ENCODE measurements at regions not wholly inside any gene's neighbourhood (a gene's known extent, or its start where the extent isn't known, plus 50 kb on each side); places are given as distances from the start of the nearest gene placed in this dataset.

DNA sequence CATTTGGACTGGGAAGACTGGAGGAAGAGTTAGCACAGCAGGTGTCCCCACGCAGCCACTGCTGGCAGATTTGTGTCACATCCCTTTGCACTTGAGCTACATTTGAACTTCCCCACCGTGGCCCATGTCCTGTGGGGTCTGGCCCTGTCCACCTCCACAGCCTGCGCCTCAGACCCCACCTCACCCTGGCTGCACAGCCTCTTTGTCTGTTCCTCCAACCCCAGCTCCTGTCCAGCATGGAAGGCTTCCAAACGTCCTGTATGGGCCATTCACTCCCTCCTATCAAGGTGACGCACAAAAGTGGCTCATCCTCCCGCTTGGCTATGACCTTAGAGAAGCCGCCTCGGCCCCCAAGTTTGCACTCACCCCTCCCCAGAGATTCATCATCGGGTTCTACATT lies 200.6 kb downstream of the FOXL1 start:
- TF ChIP-seq GATA3 (IDR thresholded peaks at IDR 0.05; ENCODE audit: low read depth, low read length) (no peak), GATA2 (IDR thresholded peaks at IDR 0.05; ENCODE audit: low read depth, low read length) (no peak)

DNA sequence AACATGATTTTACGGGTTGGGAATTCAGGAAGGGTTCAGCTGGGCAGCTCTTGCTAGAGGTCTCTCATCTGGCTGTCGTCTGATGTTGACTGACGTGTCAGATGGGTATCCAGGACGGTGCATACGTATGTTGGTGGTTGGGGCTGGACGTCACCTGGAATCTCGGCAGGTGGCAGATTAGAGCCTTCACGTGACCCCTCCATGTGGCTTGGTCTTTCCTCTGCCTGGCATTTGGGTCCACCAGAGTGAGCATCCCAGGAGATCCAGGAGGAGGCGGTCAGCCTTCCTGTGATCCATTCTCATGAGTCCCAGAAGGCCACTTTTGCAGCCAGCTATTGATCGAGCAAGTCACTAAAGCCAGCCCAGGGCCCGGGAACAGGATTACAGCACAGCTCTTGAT lies 202.7 kb downstream of the FOXL1 start:
- TF ChIP-seq GATA3 (IDR thresholded peaks at IDR 0.05; ENCODE audit: low read depth, low read length) (no peak), GATA2 (IDR thresholded peaks at IDR 0.05; ENCODE audit: low read depth, low read length) (no peak)

DNA sequence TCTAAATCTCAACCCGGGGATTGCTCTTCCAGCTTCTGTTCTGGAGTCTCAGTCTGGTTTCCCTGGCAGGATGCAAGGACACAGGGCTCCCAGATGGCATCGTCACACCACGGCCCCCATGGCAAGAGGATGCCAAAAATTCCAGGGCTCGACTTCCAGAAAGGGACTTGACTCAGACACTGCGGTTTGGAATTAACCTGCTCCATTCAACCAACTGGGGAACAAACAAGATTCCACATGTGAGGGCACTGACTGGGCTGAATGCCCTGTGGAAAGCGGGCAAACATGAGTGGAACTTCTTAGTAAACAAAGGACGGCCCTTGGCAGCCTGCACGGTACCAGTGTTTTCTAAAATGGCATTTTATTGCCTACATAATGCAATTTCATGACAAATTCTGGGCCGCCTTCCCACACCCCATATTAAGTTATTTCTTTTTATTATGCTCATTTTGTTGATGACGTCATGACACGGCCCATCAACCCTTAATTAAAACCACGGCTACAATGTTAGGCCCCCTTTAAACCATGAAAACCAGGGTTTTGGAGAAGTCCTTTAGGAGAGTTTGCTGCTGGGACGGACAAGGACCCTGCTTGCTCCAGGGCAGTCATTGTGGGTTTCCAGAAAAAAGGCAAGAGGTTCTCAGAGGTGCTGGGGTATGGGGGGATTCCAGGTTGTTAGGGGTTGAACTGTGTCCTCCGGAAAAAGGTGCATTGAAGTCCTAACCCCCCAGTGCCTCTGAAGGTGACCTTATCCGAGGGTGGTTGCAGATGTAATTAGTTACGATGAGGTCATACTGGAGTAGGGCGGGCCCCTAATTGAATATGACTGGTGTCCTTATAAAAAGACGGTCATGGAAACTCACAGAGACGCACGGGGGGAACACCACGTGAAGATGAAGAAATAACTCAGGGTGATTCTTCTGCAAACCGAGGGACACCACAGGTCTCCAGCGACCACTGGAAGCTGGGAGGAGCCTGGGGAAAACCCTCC lies 205.6 kb downstream of the FOXL1 start:
- TF ChIP-seq GATA2 (IDR thresholded peaks at IDR 0.05; ENCODE audit: low read depth, low read length) (no peak), GATA3 (IDR thresholded peaks at IDR 0.05; ENCODE audit: low read depth, low read length) (no peak)

DNA sequence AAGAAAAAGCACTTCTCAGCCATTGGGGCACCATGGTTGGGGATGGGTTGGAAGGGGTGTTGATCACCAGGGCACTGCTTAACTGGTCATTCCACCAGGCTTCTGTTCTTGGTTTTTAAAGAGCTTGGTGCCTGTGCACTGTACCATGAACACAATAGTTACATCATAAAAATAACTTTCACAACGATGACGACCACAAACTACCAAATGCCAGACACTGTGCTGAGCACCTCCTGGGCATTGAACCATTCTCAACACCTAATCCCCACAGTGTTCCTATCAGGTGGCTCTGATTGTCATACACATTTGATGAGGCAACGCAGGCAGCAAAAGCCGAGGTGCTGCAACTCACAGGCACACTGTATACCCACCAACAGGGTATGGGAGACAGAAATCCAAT lies 208.0 kb downstream of the FOXL1 start:
- TF ChIP-seq GATA3 (IDR thresholded peaks at IDR 0.05; ENCODE audit: low read depth, low read length) (no peak), GATA2 (IDR thresholded peaks at IDR 0.05; ENCODE audit: low read depth, low read length) (no peak)

DNA sequence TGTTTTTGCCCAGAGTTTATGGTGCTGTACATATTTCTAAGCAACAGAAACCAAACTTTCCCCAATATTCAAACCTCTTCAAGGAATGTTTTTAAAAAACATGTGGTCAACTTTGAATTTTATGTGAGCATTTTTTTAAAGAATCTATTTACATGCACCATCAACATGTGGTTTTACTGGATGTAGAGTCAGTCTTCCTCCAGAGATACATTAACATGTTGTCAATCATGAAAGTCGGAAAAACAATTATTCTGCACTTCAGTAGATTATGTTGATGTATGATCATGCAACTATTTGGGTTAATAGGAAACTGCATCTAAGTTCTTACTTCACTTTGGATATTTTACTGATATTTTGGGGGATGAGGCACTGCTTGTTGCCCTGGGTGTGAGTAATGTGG lies 208.6 kb downstream of the FOXL1 start:
- TF ChIP-seq GATA3 (IDR thresholded peaks at IDR 0.05; ENCODE audit: low read depth, low read length) (no peak), GATA2 (IDR thresholded peaks at IDR 0.05; ENCODE audit: low read depth, low read length) (no peak)

DNA sequence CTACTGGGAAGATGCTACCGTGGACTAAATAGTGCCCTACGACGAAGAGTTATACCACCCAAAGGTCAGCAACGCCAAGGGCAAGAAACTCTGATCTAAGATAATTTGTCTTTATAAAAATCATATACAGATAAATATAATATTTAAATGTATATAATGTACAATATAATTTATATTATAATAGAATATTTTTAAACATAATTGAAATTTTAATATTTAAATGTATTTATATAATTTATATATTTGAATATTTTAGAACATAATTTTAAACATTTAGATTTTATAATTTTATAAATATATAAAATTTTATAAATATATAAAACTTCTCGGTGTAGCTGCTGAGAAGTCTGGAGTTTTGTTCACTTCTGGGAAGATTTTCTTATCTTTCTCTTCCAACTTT lies 209.2 kb downstream of the FOXL1 start:
- TF ChIP-seq GATA2 (IDR thresholded peaks at IDR 0.05; ENCODE audit: low read depth, low read length) (no peak), GATA3 (IDR thresholded peaks at IDR 0.05; ENCODE audit: low read depth, low read length) (no peak)

DNA sequence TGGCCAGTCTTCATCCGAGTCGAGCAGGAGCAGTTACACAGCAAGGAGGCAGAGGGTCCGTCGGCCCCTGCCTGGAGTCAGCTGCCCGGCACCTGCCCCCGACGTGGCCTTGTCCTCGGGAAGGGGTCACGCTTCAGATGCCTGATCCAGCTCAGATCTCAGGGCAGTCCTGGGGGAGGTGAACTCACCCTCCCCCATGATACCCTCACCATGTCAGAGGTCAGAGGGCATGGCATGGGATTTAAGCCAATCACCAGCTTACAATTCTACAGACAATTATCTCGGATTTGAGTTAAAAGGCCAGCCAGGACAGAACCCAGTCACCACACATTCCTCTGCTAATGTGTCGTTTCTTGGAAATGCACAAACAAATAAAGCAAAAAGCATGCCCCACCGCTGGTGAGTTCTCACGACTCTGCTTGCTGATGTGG lies 211.3 kb downstream of the FOXL1 start:
- TF ChIP-seq GATA2 (IDR thresholded peaks at IDR 0.05; ENCODE audit: low read depth, low read length) (no peak), GATA3 (IDR thresholded peaks at IDR 0.05; ENCODE audit: low read depth, low read length) (no peak)

DNA sequence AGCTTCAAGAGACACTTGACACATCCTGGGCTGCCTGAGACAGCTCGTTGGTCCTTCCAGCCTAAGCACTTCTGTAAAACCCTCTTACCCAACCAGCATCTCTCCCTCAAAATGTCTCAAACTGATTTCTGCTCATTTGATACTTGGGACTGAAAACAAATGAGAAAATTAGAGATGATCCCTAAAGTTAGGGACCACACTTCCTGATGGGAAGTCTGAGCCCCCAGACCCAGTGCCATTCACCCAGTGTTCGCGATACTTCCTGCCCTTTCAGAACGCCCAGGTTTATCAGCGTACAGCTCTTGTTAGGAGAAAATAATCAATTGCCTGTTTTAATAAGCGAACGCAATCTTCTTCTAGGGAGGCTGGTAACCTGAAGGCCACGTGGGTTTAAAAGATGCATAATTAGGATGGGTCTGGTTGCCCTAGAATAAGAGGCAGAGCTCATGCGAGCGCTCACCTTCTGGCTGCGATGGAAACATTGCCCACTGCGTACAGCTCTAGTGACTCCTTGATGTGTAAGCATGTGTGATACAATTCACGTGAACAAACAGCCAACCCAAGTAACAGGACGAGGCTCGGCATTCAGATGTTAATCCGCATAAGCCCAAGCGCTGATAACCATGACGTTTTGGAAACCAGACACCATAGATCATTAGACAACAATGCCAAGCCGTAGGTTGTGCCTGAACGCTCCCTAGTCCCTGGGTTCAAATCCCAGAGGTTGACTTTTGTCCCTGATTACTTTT lies 213.1 kb downstream of the FOXL1 start:
- TF ChIP-seq GATA3 (IDR thresholded peaks at IDR 0.05; ENCODE audit: low read depth, low read length) (no peak), GATA2 (IDR thresholded peaks at IDR 0.05; ENCODE audit: low read depth, low read length) (no peak)

DNA sequence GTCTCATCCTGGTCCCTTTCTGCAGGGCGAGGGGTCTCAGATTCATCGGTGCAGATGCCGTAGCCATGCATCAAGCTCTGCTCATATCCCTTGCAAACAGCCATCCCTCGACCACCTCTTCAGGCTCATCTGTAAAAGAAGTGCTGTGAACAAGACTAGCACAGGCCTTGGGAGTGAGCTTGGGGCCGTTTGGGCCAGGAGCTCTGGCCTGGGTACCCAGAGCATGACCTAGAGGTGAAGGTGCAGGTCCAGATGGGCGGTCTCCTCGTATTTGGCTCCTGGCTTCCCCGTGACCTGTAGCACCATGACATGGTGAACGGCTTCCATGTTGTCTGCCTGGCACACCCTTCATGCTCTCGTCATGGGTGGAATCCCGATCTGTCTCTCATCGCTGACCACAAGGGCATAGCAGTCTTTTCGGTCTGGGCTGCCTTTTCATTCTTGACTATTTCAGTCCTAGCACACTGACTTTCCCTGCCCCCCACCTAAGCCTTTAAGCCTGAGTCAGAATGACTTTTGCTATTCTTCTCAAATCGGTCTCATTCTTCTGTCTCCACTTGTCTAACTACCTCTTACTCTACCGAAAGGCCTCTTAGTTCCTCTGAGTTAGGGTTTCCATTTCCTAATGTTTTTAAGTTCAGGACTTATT lies 216.0 kb downstream of the FOXL1 start:
- TF ChIP-seq GATA2 (IDR thresholded peaks at IDR 0.05; ENCODE audit: low read depth, low read length), result no peak

DNA sequence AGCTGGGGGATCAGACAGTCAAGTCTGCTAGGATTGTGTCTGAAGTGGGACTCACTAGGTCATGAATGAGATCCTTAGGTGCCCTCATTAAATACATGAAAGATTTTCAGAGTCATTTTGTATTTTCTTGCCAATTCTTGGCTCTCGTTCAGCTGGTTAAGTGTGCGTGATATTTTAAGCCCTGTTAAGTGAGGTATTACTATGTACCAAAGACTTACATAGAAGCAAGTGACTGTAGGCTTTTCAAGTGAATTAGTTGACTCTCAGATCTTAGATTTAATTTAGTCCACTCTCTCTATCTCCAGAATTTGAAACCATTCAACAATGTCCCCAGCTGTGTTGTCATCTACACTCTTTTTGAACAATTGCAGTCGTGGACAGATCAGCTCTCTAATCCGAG lies 219.4 kb downstream of the FOXL1 start:
- TF ChIP-seq GATA2 (IDR thresholded peaks at IDR 0.05; ENCODE audit: low read depth, low read length), result no peak

DNA sequence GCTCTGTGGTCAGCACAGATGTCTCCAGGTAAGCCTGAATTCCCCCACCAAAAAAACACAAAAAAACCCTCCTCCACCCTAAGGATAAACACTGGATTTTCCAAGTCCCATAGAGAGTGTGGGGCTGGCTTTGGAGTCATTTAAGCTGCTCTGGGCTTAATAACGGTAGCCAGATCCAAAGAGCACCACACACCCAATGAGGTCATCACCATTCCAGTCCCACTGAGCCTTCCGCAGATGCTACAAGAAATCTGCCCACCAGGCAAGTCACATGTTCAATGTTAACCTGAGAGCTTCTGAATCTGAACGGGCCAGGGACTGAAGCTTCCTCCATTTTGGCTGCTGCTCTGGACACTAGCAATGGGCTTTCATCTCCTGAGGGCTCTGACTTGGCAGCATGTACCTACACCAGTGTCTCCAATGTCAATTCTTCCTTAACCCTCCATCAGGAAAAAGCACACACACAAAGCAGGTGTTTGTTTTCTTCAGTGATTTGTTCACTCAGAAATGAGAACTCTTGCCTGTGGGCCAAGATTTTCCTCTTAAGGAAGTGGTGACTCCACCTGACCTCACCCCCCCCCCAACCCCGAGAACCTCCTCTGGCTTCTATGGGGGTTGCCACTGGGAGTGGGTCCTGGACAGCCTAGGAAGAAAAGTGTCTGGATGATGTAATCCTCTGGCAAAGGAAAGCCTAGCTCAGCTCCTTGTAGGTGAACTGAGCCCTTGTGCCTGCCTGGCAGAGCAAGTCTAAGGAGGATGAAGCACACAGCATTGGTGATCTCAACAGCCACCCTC lies 220.1 kb downstream of the FOXL1 start:
- TF ChIP-seq GATA2 (IDR thresholded peaks at IDR 0.05; ENCODE audit: low read depth, low read length) (no peak), GATA3 (IDR thresholded peaks at IDR 0.05; ENCODE audit: low read depth, low read length) (no peak)

DNA sequence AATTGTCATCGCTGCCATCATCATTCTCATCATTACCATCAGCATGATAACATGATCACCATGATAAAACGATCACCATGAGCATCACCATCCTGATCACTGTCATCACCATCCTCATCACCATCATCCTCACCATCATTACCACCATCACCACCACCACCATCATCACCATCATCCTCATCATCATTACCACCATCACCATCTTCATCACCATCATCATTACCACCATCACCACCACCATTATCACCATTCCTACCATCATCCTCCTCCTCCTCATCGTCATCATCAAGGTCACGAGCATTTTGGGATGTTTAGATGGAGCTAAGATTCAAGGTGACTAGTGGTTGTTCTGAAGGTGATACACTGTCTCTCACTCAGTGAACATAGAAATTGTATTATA lies 221.0 kb downstream of the FOXL1 start:
- TF ChIP-seq GATA3 (IDR thresholded peaks at IDR 0.05; ENCODE audit: low read depth, low read length), result no peak

DNA sequence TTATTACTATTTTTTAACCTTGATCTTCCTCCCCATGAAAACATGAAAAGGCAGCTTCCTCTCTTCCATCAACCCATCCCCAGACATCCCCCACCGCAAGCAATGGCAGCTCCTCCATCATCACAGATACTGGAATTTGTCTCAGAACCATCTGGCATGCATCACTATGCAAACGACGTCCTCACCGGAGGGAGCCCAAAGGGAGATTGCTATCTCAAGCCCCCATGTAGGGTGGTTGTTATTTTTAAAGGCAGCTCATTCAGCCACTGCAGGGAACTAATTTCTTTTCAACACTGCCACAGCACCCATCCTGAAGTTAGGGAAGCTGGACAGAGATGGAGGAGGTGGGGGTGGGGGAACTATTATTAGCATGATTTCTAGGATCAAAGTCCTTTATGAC lies 222.5 kb downstream of the FOXL1 start:
- TF ChIP-seq GATA2 (IDR thresholded peaks at IDR 0.05; ENCODE audit: low read depth, low read length) (no peak), GATA3 (IDR thresholded peaks at IDR 0.05; ENCODE audit: low read depth, low read length) (no peak)

DNA sequence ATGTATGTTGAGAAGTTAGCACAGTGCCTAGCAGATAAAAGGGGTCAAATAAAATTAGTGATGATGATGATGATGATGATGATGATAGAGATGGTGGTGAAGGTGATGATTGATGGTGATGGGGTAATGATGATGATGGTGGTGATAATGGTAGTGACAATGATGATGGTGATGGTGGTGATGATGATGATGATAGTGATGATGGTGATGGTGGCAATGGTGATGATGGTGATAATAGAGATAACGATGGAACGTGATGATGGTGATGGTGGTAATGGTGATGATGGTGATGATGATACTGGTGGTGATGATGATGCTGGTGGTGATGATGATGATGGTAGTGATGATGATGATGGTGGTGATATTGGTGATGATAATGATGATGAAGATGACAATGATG lies 223.7 kb downstream of the FOXL1 start:
- TF ChIP-seq GATA2 (IDR thresholded peaks at IDR 0.05; ENCODE audit: low read depth, low read length) (no peak), GATA3 (IDR thresholded peaks at IDR 0.05; ENCODE audit: low read depth, low read length) (no peak)
